HCT116 (cell line): ENCODE measurements at regions not wholly inside any gene's neighbourhood (a gene's known extent, or its start where the extent isn't known, plus 50 kb on each side); places are given as distances from the start of the nearest gene placed in this dataset.

ENCODE experiments used
- ATAC-seq: fragments of 200-7000 bp; cut with Tn5 transposase; 2 replicates; pipeline ENCODE4 v1.9.1; 2020; ENCODE audit warnings: mild to moderate bottlenecking, moderate library complexity
- BruUV-seq: library from RNA; stranded (reverse); fragments of 400-500 nt; replicated peaks from 2 replicates; lab custom pipeline; 2021; lab: Mats Ljungman, UMichigan
- CTCF ChIA-PET: fragments of 300-600 bp; sonication (Branson Sonifier 250); formaldehyde crosslinking; loops from one replicate; lab custom pipeline; 2021; ENCODE audit warnings: antibody characterized with exemption; lab: Charles Lee
- POLR2A ChIA-PET: fragments of 300-600, 350-600 bp; sonication (Branson Sonifier 250); formaldehyde crosslinking; loops from one replicate; lab custom pipeline; 2021; ENCODE audit warnings: antibody characterized with exemption; lab: Charles Lee
- RAD21 ChIA-PET, 2 experiments: fragments of 300-600 bp; sonication (Branson Sonifier 250); formaldehyde crosslinking; loops; one replicate each; lab custom pipeline; 2023; ENCODE audit warnings: low total read pairs in 2 of 2; ENCODE audit not compliant: uncharacterized antibody in 2 of 2, unreplicated experiment in 2 of 2, low non-redundant PET in 1 of 2; lab: Charles Lee
- DNase-seq: peaks from one replicate; pipeline ENCODE4 v3.0.0-alpha.2; 2010; ENCODE audit warnings: low read depth, low spot score
- H2AFZ ChIP-seq: fragments of 200-600 bp; shearing (Covaris generic), sonication (generic); 2 replicates; pipeline ENCODE4 v1.6.1; 2017; ENCODE audit warnings: low read depth, mixed run types, mixed read lengths, antibody characterized with exemption, low read length; ENCODE audit not compliant: poor library complexity, severe bottlenecking
- H3K27ac ChIP-seq: 2 replicates; pipeline ENCODE4 v1.5.1; 2012; ENCODE audit warnings: low read depth, low read length
- H3K27me3 ChIP-seq: fragments of 200-600 bp; sonication (generic); 2 replicates; pipeline ENCODE4 v1.6.1; 2016; ENCODE audit warnings: mixed run types, low read length, mixed read lengths; ENCODE audit not compliant: insufficient read depth
- H3K36me3 ChIP-seq, 2 experiments: fragments of 200-500 bp in 1 of 2; fragments of 200-600 bp in 1 of 2; sonication (Bioruptor generic) in 1 of 2; sonication (generic) in 1 of 2; 2 replicates each; pipeline versions ENCODE4 v1.5.1 to v1.6.1; 2014 to 2016; ENCODE audit warnings: low read length in 2 of 2, inconsistent platforms in 1 of 2, mixed read lengths in 1 of 2, mixed run types in 1 of 2; ENCODE audit not compliant: insufficient read depth in 2 of 2, control insufficient read depth in 1 of 2
- H3K4me1 ChIP-seq, 2 experiments: fragments of 200-600 bp in 1 of 2; sonication (generic) in 1 of 2; 2 replicates each; pipeline versions ENCODE4 v1.5.1 to v1.6.1; 2012 to 2017; ENCODE audit warnings: low read length in 2 of 2, inconsistent platforms in 1 of 2, mild to moderate bottlenecking in 1 of 2, mixed read lengths in 1 of 2, mixed run types in 1 of 2, moderate library complexity in 1 of 2; ENCODE audit not compliant: insufficient read depth in 2 of 2, control insufficient read depth in 1 of 2
- H3K4me2 ChIP-seq: fragments of 200-600 bp; sonication (generic); 2 replicates; pipeline ENCODE4 v1.6.1; 2017; ENCODE audit warnings: mixed run types, low read length, mixed read lengths
- H3K4me3 ChIP-seq, 2 experiments: fragments of 200-600 bp in 1 of 2; sonication (generic) in 1 of 2; replicated peaks in 1 of 2; 2 replicates each; pipeline ENCODE4 v1.5.1; 2011 to 2016; ENCODE audit warnings: low read length in 2 of 2, control low read depth in 1 of 2, low read depth in 1 of 2, mild to moderate bottlenecking in 1 of 2, mixed read lengths in 1 of 2, mixed run types in 1 of 2
- H3K79me2 ChIP-seq: fragments of 200-600 bp; sonication (generic); 2 replicates; pipeline ENCODE4 v1.6.1; 2017; ENCODE audit warnings: mild to moderate bottlenecking, mixed run types, low read length, moderate library complexity, mixed read lengths; ENCODE audit not compliant: insufficient read depth
- H3K9ac ChIP-seq: fragments of 200-600 bp; sonication (generic); 2 replicates; pipeline ENCODE4 v1.6.1; 2016; ENCODE audit warnings: low read length, mixed read lengths
- H3K9me2 ChIP-seq: fragments of 200-600 bp; sonication (generic), shearing (Covaris generic); 2 replicates; pipeline ENCODE4 v1.6.1; 2017; ENCODE audit warnings: mixed run types, mild to moderate bottlenecking, moderate library complexity; ENCODE audit not compliant: insufficient read depth
- H3K9me3 ChIP-seq, 2 experiments: fragments of 200-500 bp in 1 of 2; fragments of 200-600 bp in 1 of 2; sonication (Bioruptor generic) in 1 of 2; sonication (generic) in 1 of 2; 2 replicates each; pipeline ENCODE4 v1.6.1; 2014 to 2017; ENCODE audit warnings: low read length in 2 of 2, mixed read lengths in 2 of 2, inconsistent platforms in 1 of 2, low read depth in 1 of 2, mild to moderate bottlenecking in 1 of 2, mixed run types in 1 of 2, moderate library complexity in 1 of 2; ENCODE audit not compliant: control insufficient read depth in 1 of 2, insufficient read depth in 1 of 2
- H4K20me1 ChIP-seq: fragments of 200-600 bp; sonication (generic), shearing (Covaris generic); 2 replicates; pipeline ENCODE4 v1.6.1; 2017; ENCODE audit warnings: mixed run types, mild to moderate bottlenecking, moderate library complexity; ENCODE audit not compliant: insufficient read depth
- CBX3 ChIP-seq: IDR thresholded peaks from 2 replicates; pipeline ENCODE4 v1.6.1; 2012; ENCODE audit warnings: low read depth
- ELF1 ChIP-seq: IDR thresholded peaks from 2 replicates; pipeline ENCODE4 v1.6.1; 2012; ENCODE audit warnings: low read depth, borderline replicate concordance
- EZH2phosphoT487 ChIP-seq: fragments of 200-600 bp; IDR thresholded peaks from 2 replicates; pipeline ENCODE4 v1.6.1; 2018; ENCODE audit warnings: antibody characterized with exemption, borderline replicate concordance
- JUND ChIP-seq: IDR thresholded peaks from 2 replicates; pipeline ENCODE4 v1.6.1; 2012
- POLR2A ChIP-seq: IDR thresholded peaks from 2 replicates; pipeline ENCODE4 v1.7.0; 2011; ENCODE audit warnings: borderline replicate concordance; ENCODE audit not compliant: insufficient read depth, insufficient read length; ENCODE audit errors: extremely low read depth
- POLR2AphosphoS5 ChIP-seq: IDR thresholded peaks from 2 replicates; pipeline ENCODE4 v1.6.1; 2011; ENCODE audit warnings: mild to moderate bottlenecking, low read depth, low read length, moderate library complexity
- SRF ChIP-seq: IDR thresholded peaks from 2 replicates; pipeline ENCODE4 v1.6.1; 2012; ENCODE audit warnings: low read depth
- YY1 ChIP-seq: IDR thresholded peaks from 2 replicates; pipeline ENCODE4 v1.6.1; 2011; ENCODE audit warnings: low read length, low read depth, moderate library complexity, mild to moderate bottlenecking; ENCODE audit not compliant: insufficient replicate concordance; ENCODE audit errors: extremely low read depth
- ZFX ChIP-seq: fragments of 450-650 bp; IDR thresholded peaks from 2 replicates; pipeline ENCODE4 v1.6.1; 2017
- ZNF274 ChIP-seq: fragments of 200-500 bp; sonication (Bioruptor generic); IDR thresholded peaks from 2 replicates; pipeline ENCODE4 v1.6.1; 2014; ENCODE audit warnings: mild to moderate bottlenecking, low read depth, low read length, inconsistent platforms
- intact Hi-C: fragments of 100-400 bp; cut with micrococcal nuclease; formaldehyde crosslinking; loops from 2 replicates; pipeline ENCODE4 v1.10.0; 2022
- TF ChIP-seq, protein P1 (sequence below): IDR thresholded peaks from 2 replicates; pipeline ENCODE4 v1.6.1; 2012
- TF ChIP-seq, protein P2 (sequence below): IDR thresholded peaks from 2 replicates; pipeline ENCODE4 v1.6.1; 2012; ENCODE audit warnings: low read depth
- TF ChIP-seq, protein P3 (sequence below), 3 experiments: fragments of 200-600 bp in 1 of 3; sonication (generic) in 1 of 3; IDR thresholded peaks in 2 of 3; conservative IDR thresholded peaks in 1 of 3; 2 replicates each; pipeline ENCODE4 v1.5.1; 2012 to 2017; ENCODE audit warnings: low read depth in 2 of 3, low read length in 2 of 3, antibody characterized with exemption in 1 of 3, borderline replicate concordance in 1 of 3, control low read depth in 1 of 3, mild to moderate bottlenecking in 1 of 3, mixed read lengths in 1 of 3, mixed run types in 1 of 3, moderate library complexity in 1 of 3; ENCODE audit not compliant: insufficient read depth in 1 of 3
- TF ChIP-seq, protein P4 (sequence below): IDR thresholded peaks from 2 replicates; pipeline ENCODE4 v1.6.1; 2012

DNA sequence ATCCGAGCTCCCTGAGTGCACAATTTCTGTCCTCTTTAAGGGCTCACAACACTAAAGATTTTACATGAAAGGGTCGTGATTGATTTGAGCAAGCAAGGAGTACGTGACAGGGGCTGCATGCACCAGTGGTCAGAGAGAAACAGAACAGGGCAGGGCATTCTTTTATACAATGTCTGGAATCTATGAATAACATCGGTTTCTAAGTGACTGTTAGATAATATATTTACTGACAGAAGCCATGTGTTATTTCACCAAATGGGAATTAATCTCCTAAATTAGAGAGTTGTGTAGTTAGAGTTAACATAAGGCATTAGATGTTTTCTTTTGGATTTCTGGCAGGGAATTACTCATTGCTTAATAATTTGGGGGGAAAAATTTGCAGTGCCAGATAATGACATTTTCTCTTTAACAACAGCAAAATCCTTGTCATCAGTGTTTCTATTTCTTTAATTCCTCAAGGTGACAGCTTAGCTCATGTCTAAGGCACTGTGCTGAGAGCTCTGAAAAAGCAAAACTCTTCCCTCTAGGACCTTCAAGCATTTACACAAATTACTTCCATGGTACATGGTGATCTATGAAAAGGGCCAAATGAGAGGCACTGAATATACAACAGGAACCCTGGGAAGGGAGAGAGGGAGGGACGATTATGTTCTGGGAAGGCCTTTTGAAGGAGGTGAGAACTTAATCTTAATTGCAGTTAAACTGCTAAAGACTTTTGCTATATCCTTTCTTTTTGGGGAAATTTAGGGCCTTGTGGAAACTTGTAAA is 145.0 kb downstream of the RTL3 start:
- ChIA-PET RAD21 (no interaction called here), POLR2A (no interaction called here)
- no peaks in the 10 kb centered on the region for H3K27me3 ChIP-seq
- intact Hi-C loops = no loop called here
- H2AFZ ChIP-seq = no peak overlapping the region
- no peak overlapping the region for H3K4me2 ChIP-seq
- no peaks in the 10 kb centered on the region for H3K4me1 ChIP-seq
- H3K9me2 ChIP-seq = no peaks in the 10 kb centered on the region
- H3K9ac ChIP-seq = no peak overlapping the region
- ATAC-seq = no peak
- BruUV-seq = no TSS peak
- no peaks in the 10 kb centered on the region for H3K9me3 ChIP-seq
- TF ChIP-seq POLR2A = no peak
- TF ChIP-seq EZH2phosphoT487 = no peak
- TF ChIP-seq ELF1 = no peak
- TF ChIP-seq SRF = no peak
- TF ChIP-seq, protein P1, sequence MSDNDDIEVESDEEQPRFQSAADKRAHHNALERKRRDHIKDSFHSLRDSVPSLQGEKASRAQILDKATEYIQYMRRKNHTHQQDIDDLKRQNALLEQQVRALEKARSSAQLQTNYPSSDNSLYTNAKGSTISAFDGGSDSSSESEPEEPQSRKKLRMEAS = no peak
- TF ChIP-seq, protein P2, sequence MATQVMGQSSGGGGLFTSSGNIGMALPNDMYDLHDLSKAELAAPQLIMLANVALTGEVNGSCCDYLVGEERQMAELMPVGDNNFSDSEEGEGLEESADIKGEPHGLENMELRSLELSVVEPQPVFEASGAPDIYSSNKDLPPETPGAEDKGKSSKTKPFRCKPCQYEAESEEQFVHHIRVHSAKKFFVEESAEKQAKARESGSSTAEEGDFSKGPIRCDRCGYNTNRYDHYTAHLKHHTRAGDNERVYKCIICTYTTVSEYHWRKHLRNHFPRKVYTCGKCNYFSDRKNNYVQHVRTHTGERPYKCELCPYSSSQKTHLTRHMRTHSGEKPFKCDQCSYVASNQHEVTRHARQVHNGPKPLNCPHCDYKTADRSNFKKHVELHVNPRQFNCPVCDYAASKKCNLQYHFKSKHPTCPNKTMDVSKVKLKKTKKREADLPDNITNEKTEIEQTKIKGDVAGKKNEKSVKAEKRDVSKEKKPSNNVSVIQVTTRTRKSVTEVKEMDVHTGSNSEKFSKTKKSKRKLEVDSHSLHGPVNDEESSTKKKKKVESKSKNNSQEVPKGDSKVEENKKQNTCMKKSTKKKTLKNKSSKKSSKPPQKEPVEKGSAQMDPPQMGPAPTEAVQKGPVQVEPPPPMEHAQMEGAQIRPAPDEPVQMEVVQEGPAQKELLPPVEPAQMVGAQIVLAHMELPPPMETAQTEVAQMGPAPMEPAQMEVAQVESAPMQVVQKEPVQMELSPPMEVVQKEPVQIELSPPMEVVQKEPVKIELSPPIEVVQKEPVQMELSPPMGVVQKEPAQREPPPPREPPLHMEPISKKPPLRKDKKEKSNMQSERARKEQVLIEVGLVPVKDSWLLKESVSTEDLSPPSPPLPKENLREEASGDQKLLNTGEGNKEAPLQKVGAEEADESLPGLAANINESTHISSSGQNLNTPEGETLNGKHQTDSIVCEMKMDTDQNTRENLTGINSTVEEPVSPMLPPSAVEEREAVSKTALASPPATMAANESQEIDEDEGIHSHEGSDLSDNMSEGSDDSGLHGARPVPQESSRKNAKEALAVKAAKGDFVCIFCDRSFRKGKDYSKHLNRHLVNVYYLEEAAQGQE = no peak
- no peak for TF ChIP-seq CBX3
- no peak for TF ChIP-seq JUND
- no peak for TF ChIP-seq YY1
- TF ChIP-seq, protein P3, sequence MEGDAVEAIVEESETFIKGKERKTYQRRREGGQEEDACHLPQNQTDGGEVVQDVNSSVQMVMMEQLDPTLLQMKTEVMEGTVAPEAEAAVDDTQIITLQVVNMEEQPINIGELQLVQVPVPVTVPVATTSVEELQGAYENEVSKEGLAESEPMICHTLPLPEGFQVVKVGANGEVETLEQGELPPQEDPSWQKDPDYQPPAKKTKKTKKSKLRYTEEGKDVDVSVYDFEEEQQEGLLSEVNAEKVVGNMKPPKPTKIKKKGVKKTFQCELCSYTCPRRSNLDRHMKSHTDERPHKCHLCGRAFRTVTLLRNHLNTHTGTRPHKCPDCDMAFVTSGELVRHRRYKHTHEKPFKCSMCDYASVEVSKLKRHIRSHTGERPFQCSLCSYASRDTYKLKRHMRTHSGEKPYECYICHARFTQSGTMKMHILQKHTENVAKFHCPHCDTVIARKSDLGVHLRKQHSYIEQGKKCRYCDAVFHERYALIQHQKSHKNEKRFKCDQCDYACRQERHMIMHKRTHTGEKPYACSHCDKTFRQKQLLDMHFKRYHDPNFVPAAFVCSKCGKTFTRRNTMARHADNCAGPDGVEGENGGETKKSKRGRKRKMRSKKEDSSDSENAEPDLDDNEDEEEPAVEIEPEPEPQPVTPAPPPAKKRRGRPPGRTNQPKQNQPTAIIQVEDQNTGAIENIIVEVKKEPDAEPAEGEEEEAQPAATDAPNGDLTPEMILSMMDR (IDR thresholded peaks at IDR 0.05 in 2 of 3, conservative IDR thresholded peaks at IDR 0.05 in 1 of 3; ENCODE audit: borderline replicate concordance in 1 of 3, insufficient read depth in 1 of 3, low read depth in 2 of 3, low read length in 2 of 3) = no peak
- no peak for TF ChIP-seq POLR2AphosphoS5
- no peak for TF ChIP-seq ZNF274
- TF ChIP-seq ZFX = no peak
- TF ChIP-seq, protein P4, sequence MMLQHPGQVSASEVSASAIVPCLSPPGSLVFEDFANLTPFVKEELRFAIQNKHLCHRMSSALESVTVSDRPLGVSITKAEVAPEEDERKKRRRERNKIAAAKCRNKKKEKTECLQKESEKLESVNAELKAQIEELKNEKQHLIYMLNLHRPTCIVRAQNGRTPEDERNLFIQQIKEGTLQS = no peak
- TF ChIP-seq, all 23 proteins: peak for 0
- Histone ChIP-seq H3K4me3 (no peak overlapping the region), H4K20me1 (no peaks in the 10 kb centered on the region), H3K79me2 (no peaks in the 10 kb centered on the region), H3K27ac (no peak overlapping the region), H3K36me3 (no peaks in the 10 kb centered on the region)
- no peak for DNase-seq
- CTCF ChIA-PET = no interaction called here
